T-helper 1 cell treated with Interleukin-12 subunit alpha and Interleukin-12 subunit beta and Interleukin-4 antibody, amounts not matched to agents 30 ng/mL and 1 ng/mL, for 36 hours (primary cell): ENCODE measurements at regions not wholly inside any gene's neighbourhood (a gene's known extent, or its start where the extent isn't known, plus 50 kb on each side); places are given as distances from the start of the nearest gene placed in this dataset.

Experiments used
- intact Hi-C: fragments of 100-400 bp; cut with micrococcal nuclease; formaldehyde crosslinking; loops from one replicate; pipeline ENCODE4 v1.15.1; 2024

DNA sequence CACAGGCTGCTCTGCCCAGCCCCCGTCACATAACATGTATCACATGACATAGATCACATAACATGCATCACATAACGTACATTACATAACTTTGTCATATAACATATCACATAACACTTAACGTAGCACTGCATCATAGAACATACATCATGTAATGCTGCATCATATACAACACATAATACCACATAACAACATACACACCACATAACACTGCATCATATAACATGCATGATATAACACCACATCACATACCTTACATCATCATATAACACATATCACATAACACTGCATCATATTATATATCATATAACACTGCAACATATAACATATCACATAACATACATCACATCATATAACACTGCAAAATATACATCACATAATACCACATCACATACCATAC is 83.8 kb downstream of the AXIN2 start:
- intact Hi-C loops: no loop called here

DNA sequence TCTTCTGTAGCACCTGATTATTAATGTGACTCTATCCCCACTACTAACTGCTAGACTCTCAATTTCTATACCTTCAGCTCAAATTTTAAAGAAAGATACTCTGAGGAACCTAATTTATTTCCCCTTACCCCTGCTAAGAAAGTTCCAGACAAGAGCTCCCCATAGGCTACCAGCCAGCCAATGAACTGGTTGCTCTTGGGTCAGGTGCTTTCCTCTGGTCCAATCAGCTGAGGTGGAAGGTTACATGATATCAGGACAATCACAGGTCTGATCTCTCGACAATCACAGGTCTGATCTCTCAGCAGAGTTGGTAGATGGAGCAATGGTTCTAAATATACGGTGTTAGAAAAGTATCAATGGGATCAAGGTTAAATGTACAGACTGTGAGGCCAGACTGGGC is 86.8 kb downstream of the AXIN2 start:
- intact Hi-C loops: no loop called here

DNA sequence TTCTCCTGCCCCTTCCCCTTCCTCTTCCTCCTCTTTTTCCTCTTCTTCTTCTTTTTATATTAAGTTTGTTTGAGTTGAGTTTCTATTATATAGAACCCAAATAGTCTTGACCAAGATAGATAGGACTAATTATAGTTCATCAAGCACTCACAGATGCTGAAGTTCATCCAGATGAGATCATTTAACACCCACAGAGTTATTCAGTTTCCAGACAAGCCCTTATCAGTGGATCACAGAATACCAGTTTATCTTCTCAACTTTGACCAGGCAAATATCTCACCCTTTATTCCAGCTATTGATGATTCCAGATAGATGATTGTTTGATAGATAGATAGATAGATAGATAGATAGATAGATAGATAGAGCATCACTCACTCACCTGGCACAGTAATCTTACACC is 87.5 kb downstream of the AXIN2 start:
- intact Hi-C loops: no loop called here

DNA sequence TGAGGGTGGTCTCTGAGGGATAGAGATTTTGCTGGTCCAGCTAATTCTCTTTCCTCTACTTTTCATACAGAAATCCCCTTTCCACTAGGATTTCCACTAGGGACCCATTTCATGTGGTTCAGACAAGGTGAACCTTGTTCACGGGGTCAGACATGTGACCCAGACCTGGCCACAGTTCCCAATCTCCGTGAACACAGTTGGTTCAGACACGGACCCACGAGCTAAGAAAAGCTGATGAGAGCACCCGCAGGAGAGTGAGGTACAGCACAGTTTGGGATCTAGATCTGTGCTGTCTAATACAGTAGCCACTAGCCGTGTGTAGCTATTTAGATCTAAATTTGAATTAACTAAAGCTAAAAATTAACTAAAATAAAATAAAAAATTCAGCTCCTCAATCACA is 88.1 kb downstream of the AXIN2 start:
- intact Hi-C loops: no loop called here

DNA sequence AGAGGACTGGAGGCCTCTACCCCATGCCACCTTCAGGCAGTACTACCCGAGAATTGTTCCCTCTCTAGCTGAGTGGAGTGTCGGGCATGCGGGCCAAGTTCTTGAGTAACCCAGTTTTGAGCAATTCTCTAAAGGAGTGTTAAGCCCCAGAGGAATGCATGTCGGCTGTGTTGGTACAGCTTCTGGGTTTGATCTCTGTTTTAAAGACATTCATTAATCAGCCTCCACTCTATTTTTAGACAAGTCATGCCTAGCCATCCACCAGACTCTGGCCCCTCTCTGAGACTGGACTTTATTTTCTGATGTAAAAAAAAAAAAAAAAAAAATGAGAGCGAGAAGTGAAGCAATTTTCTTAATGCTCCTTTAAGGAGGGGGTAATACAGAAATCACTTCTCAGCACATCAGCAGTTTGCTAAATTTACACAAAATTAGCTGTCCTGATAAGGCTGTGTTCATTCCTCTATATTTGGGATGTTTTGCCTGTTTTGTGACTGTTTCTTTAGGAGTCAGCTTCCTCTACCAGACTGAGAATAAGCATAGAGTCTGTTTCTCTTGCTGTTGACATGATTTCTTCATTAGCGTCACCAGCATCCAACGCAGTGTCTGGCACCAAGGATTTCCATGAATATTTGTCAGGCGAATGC is 88.7 kb downstream of the AXIN2 start:
- intact Hi-C loops: no loop called here

DNA sequence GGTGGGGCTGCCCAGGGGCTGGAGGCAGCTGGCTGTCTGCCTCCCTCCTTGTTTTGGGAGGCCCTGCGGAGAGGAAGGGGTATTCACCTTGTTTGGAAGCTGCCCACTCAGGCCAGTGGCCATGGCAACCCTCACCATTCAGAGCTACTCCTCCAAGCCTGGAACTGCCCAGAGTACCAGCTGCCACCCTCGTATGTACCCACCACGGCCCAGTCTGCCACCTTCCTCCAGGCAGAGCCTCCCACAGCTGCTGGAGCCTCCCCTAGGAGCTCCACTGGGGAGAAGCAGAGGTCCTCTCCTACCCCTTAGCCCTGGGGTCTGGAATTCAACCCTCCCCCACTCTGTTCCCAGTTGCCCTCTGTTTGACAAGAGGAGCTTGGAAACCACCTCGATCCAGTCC is 90.7 kb downstream of the AXIN2 start:
- intact Hi-C loops: no loop called here

DNA sequence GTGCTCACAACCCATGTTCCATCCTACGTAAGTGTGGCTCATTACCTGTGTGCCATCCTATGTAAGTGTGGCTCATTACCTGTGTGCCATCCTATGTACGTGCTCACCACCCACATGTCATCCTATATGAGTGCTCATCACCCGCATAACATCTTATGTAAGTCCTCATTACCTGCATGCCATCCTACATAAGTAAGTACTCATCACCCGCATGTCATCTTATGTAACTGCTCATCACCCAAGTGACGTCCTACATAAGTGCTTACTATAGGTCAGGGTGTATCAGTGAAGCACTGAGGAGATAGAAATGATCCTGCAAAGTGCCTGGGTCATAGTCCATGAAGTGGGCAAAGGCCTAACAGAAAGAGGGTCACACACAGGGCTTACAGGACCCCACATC is 93.1 kb downstream of the AXIN2 start:
- intact Hi-C loops: no loop called here

DNA sequence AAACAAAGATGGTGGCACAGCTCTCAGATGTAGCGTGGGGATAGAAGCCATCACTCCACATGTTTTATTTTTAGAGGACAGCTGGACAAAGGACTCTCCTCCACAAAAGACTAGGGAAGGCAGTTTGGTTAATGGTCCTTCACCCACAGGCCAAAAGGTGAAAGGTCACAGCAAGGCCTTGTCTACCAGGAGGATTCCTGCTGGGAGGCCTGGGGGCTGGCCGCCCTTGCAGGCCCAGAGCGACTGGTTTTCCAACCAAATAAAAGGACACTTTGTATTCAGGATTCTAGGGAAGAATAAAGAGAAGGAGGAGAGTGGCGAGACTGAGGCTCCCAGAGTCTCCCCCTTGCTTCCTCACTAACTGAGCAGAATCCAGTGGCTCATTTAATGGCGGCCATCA is 94.3 kb downstream of the AXIN2 start:
- intact Hi-C loops: no loop called here

DNA sequence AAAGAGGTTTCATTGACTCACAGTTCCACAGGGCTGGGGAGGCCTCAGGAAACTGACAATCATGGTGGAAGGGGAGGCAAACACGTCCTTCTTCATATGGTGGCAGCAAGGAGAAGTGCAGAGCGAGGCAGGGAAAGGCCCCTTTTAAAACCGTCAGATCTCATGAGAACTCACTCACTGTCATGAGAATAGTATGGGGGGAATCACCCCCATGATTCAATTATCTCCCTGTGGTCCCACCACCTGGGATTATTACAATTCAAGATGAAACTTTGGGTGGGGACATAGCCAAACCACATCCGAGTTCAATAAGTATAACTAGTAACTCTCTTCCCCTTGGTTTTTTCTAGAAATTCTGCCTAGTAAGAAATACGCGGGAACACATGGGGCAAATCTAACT is 94.9 kb downstream of the AXIN2 start:
- intact Hi-C loops: no loop called here

DNA sequence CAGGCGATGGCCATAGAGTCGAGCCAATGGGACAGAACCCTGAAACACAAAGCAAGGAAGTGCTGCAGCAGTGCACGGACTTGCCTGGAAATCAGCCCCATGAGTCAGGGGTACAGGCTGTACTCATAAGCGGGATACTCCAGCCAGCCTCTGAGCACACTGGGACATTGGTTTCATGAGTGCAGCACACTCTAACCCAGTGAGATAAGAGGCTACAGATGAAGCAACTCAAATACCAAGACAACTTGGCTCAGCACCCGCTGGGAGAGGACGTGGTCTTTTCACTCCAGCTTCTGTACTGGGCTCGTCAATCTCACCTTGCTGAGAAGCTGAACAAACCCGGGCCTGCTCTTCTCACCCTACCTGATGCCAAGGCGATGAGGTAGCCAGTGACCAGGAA is 98.2 kb downstream of the AXIN2 start:
- intact Hi-C loops: no loop called here

DNA sequence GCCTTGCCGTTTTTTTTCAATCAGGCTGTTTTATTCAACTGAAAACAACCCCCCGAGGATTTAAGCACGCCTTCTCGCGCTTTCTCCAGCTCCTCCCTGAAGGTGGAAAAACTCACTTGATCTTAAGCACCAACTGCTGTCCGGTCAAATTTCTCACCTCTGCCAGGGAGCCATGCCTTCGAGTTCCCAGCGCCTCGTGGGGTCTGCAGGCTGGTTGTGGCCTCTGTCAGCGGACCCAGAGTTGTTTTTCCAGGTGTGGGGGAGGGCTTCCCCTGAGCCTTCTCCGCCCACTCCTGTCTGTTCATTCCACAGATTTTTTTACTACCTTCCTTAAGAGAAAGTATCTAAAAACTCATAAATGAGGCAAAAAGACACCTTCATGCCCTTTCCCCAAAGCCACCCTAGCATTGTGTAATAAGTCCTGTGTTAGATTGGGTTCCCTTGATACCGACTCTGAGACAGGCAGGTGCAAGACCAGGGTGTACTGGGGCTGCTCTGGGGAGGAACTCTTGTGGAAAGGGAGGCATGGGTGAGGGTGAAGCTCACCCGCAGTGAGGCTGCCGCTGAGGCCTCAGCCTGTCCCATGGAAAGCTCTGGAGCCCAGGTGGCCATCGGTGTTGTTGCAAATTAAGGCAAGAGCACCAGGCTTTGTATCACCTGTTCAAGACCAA is 101.6 kb downstream of the AXIN2 start:
- intact Hi-C loops: no loop called here

DNA sequence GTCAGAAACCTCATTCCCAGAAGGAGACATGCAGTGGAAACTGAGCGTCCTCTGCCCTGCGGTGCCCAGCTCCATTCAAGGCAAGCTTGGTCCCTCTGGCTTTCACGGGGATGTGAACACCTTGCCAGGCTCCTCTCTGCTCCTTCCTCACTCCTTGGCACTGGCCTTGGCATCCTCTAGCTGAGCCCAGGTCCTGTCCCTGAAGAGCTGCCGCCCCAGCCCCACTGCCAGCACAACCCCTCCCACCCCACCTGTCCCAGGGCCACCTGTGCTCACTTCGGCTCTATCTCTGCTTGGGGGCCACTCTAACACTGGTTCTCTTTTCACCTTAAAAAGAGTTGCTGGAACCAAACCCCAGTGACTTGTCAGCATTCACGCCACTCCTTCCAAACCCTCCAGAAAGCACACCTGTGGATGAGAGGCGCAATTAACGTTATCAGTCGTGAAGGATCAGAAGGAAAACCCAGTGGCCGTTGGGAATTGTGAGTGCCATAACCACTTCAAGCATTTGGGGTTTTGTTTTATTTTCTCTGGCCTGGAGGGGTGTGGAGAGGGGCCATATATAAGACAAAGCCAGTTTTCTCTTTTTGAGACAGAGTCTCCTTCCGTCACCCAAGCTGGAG is 103.7 kb downstream of the AXIN2 start:
- intact Hi-C loops: no loop called here

DNA sequence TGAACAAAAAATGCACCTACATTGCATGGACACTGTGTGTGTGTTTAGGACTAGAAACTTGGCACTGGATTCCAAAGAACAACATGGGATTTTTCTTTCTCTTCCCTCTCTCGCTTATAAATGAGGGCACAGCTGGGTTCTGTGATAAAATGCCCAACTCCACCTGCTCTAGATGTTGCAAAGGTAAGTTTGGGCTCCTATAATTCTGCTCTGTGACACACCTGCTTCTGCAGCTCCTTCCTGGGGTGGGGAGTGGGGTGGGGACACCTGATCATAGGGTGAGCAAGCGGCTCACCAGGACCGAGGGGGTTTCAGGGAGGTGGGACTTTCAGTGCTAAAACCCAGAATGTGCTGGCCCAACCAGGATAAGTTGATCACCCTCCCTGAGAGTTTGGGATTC is 104.3 kb downstream of the AXIN2 start:
- intact Hi-C loops: no loop called here

DNA sequence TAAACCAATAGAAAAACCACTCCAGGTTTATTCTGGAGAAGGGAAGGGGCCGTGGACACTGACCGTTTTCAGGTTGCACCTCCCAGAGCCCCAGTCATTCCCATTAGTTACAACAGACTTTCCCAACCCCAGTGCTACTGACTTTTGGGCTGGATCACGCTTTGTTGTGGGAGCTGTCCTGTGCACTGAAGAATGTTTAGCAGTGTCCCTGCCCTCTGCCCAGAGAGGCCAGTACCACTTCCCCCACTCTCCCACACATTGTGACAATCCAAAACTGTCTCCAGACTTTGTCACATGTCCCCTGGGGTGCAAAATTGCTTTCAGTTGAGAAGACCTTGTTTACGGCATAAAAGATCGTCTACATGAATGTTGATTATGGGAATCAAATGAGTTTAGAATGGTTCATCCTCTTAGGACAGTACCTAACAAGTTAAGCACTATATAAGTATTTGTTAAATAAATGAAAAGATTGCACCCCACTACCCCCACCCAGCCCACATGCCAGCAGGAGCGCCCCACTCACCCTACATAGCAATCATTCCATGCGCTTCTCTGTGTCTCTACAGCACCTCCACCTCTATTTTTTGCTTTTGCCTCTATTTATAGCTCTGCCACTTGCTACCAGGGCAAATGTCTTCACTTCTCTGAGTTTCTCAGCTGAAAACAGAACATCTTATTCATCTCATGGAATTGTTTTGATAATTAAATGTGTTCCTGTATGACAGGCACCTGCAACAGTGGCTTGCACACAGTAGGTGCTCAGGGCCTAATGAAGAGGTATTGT is 104.9 kb downstream of the AXIN2 start:
- intact Hi-C loops: loop anchor here (1.0 kb wide), 2 partner anchors 100 to 709 kb away; no protein-coding TSS in a partner anchor

DNA sequence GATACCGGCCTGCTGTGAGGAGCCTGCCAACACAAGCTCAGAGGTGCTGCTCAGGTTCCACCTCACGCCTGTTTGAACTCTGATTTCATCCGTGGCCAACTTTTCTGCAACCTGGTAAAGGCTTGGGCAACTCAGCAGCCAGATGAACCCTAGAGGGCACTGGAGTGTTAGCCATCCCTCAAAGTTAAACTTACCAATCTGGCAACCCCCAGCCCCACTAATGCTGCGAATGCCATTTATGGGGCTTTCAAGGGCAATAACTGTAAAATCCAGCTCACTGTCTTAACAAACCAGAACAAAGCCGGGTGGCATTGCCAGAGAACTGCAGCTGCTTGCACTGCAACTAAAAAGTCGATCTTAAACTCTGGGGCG is 105.5 kb downstream of the AXIN2 start:
- intact Hi-C loops: loop anchor here (1.0 kb wide), 2 partner anchors 100 to 709 kb away; no protein-coding TSS in a partner anchor

DNA sequence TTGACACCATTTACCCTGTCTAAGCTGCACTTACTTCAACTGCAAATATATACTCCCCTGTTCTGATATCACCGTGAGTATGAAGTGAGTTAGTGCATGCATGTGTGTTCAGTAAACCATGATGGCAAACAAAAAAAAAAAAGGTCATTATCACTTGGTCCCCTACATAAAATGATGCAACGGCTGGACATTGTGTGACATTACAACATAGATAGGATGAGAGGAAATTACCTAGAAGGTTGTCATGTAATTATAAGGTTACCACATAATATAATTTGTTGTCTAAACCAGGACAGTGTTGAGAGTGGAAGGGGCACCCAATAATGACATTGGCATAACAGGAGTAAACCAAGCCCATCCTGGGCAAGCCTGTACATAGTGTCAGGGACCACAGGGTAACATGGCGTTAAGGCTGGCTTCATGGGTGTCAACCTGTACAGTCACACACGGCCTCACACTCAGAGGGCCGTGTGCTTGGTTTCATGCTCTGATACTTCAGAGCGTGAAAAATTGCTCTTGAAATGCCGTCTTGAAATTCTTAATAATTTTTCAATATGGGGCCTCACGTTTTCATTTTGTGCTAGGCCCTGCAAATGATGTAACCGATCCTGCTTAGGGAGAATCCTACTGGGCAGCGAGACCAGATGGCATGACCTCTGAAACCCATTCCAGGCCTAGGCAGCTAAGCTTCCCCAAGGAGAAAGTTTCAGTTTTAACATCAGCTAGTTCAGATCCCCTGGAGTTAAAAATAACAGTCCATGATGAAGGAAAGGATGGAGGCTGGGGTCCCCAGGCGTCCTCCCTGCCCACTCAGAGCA is 106.1 kb downstream of the AXIN2 start:
- intact Hi-C loops: no loop called here

DNA sequence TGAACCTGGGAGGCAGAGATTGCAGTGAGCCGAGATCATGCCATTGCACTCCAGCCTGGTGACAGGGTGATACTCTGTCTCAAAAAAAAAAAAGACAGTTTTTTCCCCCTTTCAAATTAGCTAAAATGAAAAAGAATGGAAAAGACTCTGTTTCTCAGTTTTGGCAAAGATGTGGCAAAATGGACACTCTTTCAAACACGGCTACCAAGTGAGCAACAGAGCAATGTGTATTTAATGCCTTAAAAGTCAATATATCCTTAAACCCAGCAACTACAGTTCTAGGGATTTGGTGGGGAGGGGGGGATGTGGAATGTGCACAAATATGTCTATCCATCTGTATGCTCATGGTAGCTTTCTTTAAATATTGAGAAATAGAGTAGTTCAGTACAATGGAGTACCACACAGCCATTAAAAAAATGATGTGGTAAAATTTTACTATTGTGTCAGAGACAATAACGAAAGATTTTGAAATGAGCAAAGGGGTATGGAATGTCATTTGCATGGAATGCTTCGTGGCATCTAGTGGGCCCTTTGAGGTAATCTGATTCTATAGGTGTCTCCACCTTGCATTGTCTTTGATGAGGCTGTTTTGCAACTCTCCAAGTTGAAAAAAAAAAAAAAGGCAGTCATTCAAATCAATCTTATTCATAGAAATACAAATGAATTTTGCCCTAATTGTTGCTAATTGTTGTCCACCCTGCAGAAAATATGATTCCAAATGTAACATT is 108.1 kb downstream of the AXIN2 start:
- intact Hi-C loops: no loop called here

DNA sequence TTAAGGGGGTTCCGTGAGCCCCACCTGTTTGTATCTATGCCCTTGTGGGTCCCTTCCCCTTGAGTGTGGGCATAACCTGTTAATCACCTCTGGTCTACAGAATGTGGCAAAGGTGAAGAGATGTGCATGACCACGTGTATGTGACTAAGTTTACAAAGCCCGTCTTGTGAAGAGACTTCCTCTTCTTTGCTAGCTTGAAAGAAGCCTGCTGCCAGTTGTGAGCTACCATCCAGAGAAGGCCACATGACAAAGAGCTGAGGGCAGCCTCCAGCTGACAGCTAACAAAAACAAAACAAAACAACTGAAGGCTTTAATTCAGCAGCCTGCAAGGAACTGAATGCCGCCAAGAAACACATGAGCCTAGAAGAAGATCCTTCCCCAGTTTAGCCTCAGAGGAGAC is 112.0 kb downstream of the AXIN2 start:
- intact Hi-C loops: no loop called here

DNA sequence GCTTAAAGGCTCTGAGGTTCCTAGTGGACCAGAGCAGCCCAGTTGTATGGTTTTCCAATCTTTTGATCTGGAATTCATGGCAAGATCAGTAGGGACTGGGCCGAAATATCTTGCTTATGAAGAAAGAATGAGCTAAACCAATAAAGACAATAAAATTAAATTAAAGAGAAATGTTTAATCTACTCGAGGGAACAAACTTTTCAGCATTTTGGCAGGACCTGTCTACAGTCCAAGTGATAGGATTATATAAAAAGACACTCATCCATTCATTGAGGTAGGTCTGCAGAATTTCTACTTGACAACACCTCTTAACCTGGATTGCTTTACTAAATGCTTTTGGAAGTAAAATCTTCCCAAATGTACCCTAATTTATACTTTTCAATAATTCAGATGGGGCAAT is 113.6 kb downstream of the AXIN2 start:
- intact Hi-C loops: no loop called here

DNA sequence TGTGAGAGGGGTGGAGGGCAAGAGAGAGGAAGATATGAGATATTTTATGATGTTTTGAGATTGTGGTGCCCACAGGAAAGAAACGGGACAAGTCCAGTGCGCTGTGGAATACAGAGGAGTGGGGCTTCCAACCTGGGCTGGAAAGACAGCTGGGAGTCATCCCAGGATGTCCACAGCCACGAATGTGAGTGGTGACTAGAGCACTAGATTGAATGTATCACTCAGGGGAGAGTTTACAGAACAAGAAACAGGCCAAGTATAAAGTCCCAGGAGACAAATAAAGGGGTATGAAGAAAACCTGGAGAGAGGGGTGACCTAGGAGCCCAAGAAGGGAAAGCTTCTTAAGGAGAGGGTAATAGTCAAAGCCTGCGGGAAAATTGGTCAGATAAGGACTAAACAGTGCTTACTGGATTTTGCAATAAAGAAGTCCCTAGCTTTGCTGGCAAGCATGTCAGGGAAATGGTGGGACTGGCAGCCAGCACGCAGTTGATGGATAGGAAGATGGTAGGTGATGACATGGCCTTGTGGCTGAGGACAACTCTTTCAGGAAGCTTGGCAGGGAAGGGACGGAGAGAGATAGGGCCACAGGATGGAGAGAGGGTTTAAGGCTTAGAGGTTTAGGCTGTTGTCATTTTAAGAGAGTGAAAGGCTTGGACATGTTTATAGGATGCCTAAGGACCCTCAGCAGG is 114.5 kb downstream of the AXIN2 start:
- intact Hi-C loops: no loop called here
